Neutrophil (primary cell): ENCODE measurements at regions not wholly inside any gene's neighbourhood (a gene's known extent, or its start where the extent isn't known, plus 50 kb on each side); places are given as distances from the start of the nearest gene placed in this dataset.

ENCODE experiments used
- H3K27ac ChIP-seq: fragments of 200-600 bp; sonication (generic); 2 replicates; pipeline ENCODE4 v1.5.1; 2016; ENCODE audit warnings: mild to moderate bottlenecking, moderate library complexity
- H3K27me3 ChIP-seq: fragments of 200-600 bp; sonication (generic); 2 replicates; pipeline ENCODE4 v1.6.0; 2016; ENCODE audit warnings: mild to moderate bottlenecking
- H3K36me3 ChIP-seq: fragments of 200-600 bp; sonication (generic); 2 replicates; pipeline ENCODE4 v1.5.1; 2017
- H3K4me1 ChIP-seq, 2 experiments: fragments of 200-600 bp in 1 of 2; sonication (generic) in 1 of 2; 1 replicate in 1 of 2; 2 replicates in 1 of 2; pipeline versions ENCODE4 v1.5.1 to v1.6.1; 2013 to 2016; ENCODE audit warnings: low read depth in 1 of 2, low read length in 1 of 2, mild to moderate bottlenecking in 1 of 2, moderate library complexity in 1 of 2; ENCODE audit not compliant: control insufficient read depth in 1 of 2, insufficient read depth in 1 of 2
- H3K4me3 ChIP-seq, 2 experiments: fragments of 200-600 bp in 1 of 2; sonication (generic) in 1 of 2; 1 replicate in 1 of 2; 2 replicates in 1 of 2; pipeline ENCODE4 v1.5.1; 2013 to 2016; ENCODE audit warnings: low read depth in 1 of 2, low read length in 1 of 2, mild to moderate bottlenecking in 1 of 2, moderate library complexity in 1 of 2
- H3K9me3 ChIP-seq: fragments of 200-600 bp; sonication (generic); 2 replicates; pipeline ENCODE4 v1.5.1; 2016
- CTCF ChIP-seq: fragments of 200-600 bp; sonication (generic); IDR thresholded peaks from 2 replicates; pipeline ENCODE4 v1.5.1; 2016; ENCODE audit warnings: antibody characterized with exemption

GRCh38 chrX:10929747-10930146 is 181.4 kb upstream of the HCCS start:
- Histone ChIP-seq H3K9me3 (no peaks in the 10 kb centered on the region), H3K4me3 (no peak overlapping the region), H3K36me3 (no peaks in the 10 kb centered on the region), H3K27me3 (no peaks in the 10 kb centered on the region), H3K4me1 (no peaks in the 10 kb centered on the region), H3K27ac (no peak overlapping the region)
- no peak for TF ChIP-seq CTCF

GRCh38 chrX:10930151-10930550 is 181.0 kb upstream of the HCCS start:
- no peaks in the 10 kb centered on the region for H3K4me1 ChIP-seq
- H3K27me3 ChIP-seq: no peaks in the 10 kb centered on the region
- no peak overlapping the region for H3K4me3 ChIP-seq
- no peaks in the 10 kb centered on the region for H3K36me3 ChIP-seq
- no peak for TF ChIP-seq CTCF
- H3K9me3 ChIP-seq: no peaks in the 10 kb centered on the region
- no peak overlapping the region for H3K27ac ChIP-seq

- Histone ChIP-seq H3K4me1 (no peaks in the 10 kb centered on the region), H3K27me3 (no peaks in the 10 kb centered on the region), H3K36me3 (no peaks in the 10 kb centered on the region), H3K4me3 (no peak overlapping the region), H3K9me3 (no peaks in the 10 kb centered on the region), H3K27ac (no peak overlapping the region)
- no peak for TF ChIP-seq CTCF
Measured at GRCh38 chrX:10931976-10932375, 179.2 kb upstream of the HCCS start.

- H3K9me3 ChIP-seq: no peaks in the 10 kb centered on the region
- TF ChIP-seq CTCF: no peak
- H3K4me1 ChIP-seq: no peaks in the 10 kb centered on the region
- H3K27ac ChIP-seq: no peak overlapping the region
- no peaks in the 10 kb centered on the region for H3K36me3 ChIP-seq
- no peaks in the 10 kb centered on the region for H3K27me3 ChIP-seq
- H3K4me3 ChIP-seq: no peak overlapping the region
Measured at GRCh38 chrX:10932842-10933440, 178.2 kb upstream of the HCCS start.

GRCh38 chrX:10935501-10935900 is 175.6 kb upstream of the HCCS start:
- no peaks in the 10 kb centered on the region for H3K27me3 ChIP-seq
- no peaks in the 10 kb centered on the region for H3K36me3 ChIP-seq
- no peak overlapping the region for H3K27ac ChIP-seq
- no peak for TF ChIP-seq CTCF
- H3K4me1 ChIP-seq: no peaks in the 10 kb centered on the region
- no peaks in the 10 kb centered on the region for H3K9me3 ChIP-seq
- H3K4me3 ChIP-seq: no peak overlapping the region

GRCh38 chrX:10936976-10937375 is 174.2 kb upstream of the HCCS start:
- H3K4me3 ChIP-seq: no peak overlapping the region
- H3K9me3 ChIP-seq: no peaks in the 10 kb centered on the region
- H3K4me1 ChIP-seq: no peaks in the 10 kb centered on the region
- H3K27me3 ChIP-seq: no peaks in the 10 kb centered on the region
- TF ChIP-seq CTCF: no peak
- H3K36me3 ChIP-seq: no peaks in the 10 kb centered on the region
- no peak overlapping the region for H3K27ac ChIP-seq
